ENCODE measurements at regions not wholly inside any gene's neighbourhood (a gene's known extent, or its start where the extent isn't known, plus 50 kb on each side); places are given as distances from the start of the nearest gene placed in this dataset.

DNA sequence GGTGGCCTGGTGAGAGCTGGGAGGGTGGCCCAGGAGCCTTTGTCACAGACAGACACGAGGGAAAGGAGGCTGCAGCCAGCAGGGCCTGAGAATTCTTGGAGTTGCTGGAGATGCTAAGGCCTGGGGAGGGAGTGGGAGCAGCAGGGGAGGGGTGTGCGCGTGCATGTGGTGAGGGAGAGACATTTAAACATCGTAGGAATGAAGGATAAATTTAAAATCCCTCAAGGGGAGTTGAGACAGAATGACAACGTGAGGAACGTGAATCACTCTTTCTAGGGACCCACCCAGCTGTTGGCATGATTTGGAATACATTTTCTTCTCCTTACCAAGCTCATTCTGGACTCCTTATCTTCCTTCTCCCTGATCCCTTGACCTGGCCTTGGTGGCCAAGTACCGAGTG lies 73.3 kb upstream of the CACNA1E start:
- TF ChIP-seq RAD21 (IDR thresholded peaks at IDR 0.05; ENCODE audit: low read depth) (no peak), JUND (IDR thresholded peaks at IDR 0.05) (no peak), POLR2A (IDR thresholded peaks at IDR 0.05; ENCODE audit: borderline replicate concordance, extremely low read depth, insufficient read depth, insufficient read length) (no peak), EZH2 (IDR thresholded peaks at IDR 0.05) (no peak)
- TF ChIP-seq, protein P1, sequence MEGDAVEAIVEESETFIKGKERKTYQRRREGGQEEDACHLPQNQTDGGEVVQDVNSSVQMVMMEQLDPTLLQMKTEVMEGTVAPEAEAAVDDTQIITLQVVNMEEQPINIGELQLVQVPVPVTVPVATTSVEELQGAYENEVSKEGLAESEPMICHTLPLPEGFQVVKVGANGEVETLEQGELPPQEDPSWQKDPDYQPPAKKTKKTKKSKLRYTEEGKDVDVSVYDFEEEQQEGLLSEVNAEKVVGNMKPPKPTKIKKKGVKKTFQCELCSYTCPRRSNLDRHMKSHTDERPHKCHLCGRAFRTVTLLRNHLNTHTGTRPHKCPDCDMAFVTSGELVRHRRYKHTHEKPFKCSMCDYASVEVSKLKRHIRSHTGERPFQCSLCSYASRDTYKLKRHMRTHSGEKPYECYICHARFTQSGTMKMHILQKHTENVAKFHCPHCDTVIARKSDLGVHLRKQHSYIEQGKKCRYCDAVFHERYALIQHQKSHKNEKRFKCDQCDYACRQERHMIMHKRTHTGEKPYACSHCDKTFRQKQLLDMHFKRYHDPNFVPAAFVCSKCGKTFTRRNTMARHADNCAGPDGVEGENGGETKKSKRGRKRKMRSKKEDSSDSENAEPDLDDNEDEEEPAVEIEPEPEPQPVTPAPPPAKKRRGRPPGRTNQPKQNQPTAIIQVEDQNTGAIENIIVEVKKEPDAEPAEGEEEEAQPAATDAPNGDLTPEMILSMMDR (IDR thresholded peaks at IDR 0.05 in 2 of 3, conservative IDR thresholded peaks at IDR 0.05 in 1 of 3; ENCODE audit: borderline replicate concordance in 1 of 3, insufficient read depth in 1 of 3, low read depth in 2 of 3, low read length in 2 of 3) = no peak
- TF ChIP-seq, protein P2, sequence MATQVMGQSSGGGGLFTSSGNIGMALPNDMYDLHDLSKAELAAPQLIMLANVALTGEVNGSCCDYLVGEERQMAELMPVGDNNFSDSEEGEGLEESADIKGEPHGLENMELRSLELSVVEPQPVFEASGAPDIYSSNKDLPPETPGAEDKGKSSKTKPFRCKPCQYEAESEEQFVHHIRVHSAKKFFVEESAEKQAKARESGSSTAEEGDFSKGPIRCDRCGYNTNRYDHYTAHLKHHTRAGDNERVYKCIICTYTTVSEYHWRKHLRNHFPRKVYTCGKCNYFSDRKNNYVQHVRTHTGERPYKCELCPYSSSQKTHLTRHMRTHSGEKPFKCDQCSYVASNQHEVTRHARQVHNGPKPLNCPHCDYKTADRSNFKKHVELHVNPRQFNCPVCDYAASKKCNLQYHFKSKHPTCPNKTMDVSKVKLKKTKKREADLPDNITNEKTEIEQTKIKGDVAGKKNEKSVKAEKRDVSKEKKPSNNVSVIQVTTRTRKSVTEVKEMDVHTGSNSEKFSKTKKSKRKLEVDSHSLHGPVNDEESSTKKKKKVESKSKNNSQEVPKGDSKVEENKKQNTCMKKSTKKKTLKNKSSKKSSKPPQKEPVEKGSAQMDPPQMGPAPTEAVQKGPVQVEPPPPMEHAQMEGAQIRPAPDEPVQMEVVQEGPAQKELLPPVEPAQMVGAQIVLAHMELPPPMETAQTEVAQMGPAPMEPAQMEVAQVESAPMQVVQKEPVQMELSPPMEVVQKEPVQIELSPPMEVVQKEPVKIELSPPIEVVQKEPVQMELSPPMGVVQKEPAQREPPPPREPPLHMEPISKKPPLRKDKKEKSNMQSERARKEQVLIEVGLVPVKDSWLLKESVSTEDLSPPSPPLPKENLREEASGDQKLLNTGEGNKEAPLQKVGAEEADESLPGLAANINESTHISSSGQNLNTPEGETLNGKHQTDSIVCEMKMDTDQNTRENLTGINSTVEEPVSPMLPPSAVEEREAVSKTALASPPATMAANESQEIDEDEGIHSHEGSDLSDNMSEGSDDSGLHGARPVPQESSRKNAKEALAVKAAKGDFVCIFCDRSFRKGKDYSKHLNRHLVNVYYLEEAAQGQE (IDR thresholded peaks at IDR 0.05; ENCODE audit: low read depth) = no peak
- TF ChIP-seq, protein P3, sequence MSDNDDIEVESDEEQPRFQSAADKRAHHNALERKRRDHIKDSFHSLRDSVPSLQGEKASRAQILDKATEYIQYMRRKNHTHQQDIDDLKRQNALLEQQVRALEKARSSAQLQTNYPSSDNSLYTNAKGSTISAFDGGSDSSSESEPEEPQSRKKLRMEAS (IDR thresholded peaks at IDR 0.05) = no peak
- TF ChIP-seq, protein P4, sequence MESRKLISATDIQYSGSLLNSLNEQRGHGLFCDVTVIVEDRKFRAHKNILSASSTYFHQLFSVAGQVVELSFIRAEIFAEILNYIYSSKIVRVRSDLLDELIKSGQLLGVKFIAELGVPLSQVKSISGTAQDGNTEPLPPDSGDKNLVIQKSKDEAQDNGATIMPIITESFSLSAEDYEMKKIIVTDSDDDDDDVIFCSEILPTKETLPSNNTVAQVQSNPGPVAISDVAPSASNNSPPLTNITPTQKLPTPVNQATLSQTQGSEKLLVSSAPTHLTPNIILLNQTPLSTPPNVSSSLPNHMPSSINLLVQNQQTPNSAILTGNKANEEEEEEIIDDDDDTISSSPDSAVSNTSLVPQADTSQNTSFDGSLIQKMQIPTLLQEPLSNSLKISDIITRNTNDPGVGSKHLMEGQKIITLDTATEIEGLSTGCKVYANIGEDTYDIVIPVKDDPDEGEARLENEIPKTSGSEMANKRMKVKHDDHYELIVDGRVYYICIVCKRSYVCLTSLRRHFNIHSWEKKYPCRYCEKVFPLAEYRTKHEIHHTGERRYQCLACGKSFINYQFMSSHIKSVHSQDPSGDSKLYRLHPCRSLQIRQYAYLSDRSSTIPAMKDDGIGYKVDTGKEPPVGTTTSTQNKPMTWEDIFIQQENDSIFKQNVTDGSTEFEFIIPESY (IDR thresholded peaks at IDR 0.05; ENCODE audit: extremely low read depth, insufficient replicate concordance, low read length) = no peak
